ENCODE measurements at regions not wholly inside any gene's neighbourhood (a gene's known extent, or its start where the extent isn't known, plus 50 kb on each side); places are given as distances from the start of the nearest gene placed in this dataset.

DNA sequence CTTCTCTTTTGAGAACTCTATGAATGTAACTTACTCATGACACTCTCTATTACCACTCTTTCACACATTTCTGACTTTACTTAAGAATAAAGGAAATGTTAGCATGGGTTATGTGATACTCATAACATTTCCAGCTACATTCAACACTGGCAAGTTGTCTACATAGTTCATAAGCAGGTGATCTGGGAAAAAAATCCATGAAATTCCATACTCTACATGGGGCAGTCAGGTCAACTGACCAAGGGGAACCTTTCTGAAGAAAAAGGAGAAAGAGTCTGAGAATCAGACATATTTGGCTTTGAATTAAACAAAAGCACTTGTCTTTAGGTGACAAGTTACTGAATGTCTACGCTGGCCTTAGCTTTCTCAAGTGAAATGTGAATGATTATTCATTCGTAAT, 329.1 kb upstream of the ROBO1 start:
- no peak overlapping the region for H3K4me3 ChIP-seq (ENCODE audit: low read length)
- no peak for TF ChIP-seq ZNF274 (IDR thresholded peaks at IDR 0.05; ENCODE audit: low read depth, low read length)

DNA sequence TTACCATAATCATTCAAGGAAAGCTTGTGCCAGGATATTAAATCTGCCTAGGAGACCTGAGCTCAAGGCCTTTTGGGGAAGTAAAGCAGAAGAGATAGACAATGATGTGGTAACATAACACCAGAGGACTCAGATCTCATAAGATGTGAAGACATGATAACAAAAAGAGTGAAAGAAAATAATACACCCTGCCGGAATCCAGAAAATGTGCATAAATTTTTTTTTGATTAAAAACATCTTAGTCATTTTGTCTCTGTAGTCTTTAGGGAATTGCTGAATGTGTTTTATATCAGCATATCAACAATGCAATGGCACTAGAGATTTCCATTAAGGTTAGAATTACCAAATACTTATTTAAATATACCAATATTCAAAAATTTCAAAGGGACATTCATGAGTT, 326.8 kb upstream of the ROBO1 start:
- TF ChIP-seq ZNF274 (IDR thresholded peaks at IDR 0.05; ENCODE audit: low read depth, low read length), result no peak

DNA sequence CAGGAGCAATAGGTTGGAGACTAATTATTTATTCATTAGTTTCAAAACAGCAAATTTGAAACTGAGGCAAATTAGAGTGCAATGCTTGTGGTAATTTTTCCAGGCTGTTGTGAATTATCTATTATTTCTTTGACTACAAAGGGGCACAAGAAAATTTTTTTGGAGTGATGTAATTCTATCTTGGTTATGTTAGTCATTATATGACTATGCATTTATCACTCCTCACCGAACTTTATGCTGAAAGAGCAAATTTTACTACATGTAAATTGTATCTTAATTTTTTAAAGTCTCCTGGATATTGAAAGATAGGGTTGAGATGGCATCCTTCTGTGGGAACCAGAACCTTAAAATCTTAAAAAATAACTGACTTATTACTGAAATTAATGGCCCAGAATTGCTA, 320.0 kb upstream of the ROBO1 start:
- H3K4me3 ChIP-seq (ENCODE audit: low read length), result no peak overlapping the region
- TF ChIP-seq ZNF274 (IDR thresholded peaks at IDR 0.05; ENCODE audit: low read depth, low read length), result no peak

More for the DNA sequence above, 326.8 kb upstream of the ROBO1 start:
- H3K4me3 ChIP-seq (ENCODE audit: low read length), result no peak overlapping the region

DNA sequence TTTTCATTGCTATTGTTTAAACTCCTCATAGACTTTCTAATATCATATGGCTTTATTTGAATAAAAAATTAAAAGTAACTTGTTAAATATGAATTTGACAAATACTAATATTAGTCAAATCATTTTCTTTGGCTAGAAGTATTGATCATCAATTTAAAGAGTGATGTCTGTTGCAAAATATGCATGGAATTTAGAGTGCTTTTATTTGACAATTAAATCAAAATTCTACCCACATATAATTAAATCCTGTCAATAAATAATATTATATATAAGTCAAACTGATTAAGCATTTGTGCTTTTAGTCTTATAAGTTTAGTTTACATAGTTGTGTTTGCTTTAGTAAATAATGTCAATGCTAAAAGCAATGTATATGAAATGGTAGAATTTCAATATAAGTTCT, 318.6 kb upstream of the ROBO1 start:
- no peak overlapping the region for H3K4me3 ChIP-seq (ENCODE audit: low read length)
- TF ChIP-seq ZNF274 (IDR thresholded peaks at IDR 0.05; ENCODE audit: low read depth, low read length), result no peak

DNA sequence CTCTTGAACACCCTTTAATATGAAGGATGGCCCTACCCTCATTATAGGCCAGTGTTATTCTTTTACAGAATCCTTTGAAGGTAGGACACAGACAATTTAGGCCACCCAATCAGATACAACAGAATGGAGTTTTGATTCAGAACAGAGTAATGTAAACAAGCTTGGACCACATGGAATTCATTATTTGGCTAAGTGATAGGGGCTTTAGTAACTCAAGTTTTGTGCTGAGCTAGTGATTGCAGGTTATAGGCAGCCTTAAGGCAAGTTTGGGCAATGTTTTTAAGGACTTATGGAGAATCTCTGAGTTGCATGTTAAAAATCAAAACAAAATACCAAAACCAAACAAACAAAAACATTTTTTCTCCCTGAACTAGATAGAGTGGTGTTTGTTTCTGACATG, 312.1 kb upstream of the ROBO1 start:
- H3K4me3 ChIP-seq (ENCODE audit: low read length), result no peak overlapping the region
- no peak for TF ChIP-seq ZNF274 (IDR thresholded peaks at IDR 0.05; ENCODE audit: low read depth, low read length)

DNA sequence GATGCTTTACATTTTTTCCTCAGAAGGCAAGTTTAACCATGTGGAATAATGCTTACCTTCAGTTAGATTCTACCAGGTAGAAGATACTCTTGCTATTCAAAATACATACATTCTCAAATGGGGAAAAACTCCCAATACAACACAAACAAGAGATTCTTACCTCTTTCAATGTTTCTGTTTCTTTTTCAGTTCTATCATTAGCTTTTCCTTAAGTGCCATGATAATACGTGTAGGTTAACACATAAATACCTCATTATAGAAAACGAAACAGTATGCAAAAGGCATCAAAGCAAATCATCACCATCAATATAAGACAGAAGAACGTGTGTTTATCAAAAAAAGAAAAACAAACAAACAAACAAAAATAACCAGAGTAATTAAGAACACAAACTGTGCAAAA, 300.7 kb upstream of the ROBO1 start:
- TF ChIP-seq ZNF274 (IDR thresholded peaks at IDR 0.05; ENCODE audit: low read depth, low read length), result no peak
- no peak overlapping the region for H3K4me3 ChIP-seq (ENCODE audit: low read length)

DNA sequence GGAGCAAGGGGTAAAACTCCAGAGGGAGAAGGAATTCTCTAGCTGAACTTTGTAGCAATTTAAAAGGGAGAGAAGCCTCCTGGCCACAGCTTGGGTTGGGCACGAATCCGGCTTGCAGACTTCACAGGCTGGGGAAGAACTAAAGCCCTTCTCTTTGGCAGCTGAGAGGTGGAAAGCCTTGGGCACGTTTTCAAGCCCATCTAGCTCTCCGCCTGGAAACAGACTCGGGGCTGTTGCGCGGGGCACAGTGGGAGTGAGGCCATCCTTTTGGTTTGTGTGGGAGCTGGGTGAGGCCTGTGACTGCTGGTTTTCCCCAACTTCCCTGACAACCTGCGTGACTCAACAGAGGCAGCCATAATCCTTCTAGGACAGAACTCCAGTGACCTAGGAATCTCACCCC, 295.7 kb upstream of the ROBO1 start:
- H3K4me3 ChIP-seq (ENCODE audit: low read length), result no peak overlapping the region
- no peak for TF ChIP-seq ZNF274 (IDR thresholded peaks at IDR 0.05; ENCODE audit: low read depth, low read length)

DNA sequence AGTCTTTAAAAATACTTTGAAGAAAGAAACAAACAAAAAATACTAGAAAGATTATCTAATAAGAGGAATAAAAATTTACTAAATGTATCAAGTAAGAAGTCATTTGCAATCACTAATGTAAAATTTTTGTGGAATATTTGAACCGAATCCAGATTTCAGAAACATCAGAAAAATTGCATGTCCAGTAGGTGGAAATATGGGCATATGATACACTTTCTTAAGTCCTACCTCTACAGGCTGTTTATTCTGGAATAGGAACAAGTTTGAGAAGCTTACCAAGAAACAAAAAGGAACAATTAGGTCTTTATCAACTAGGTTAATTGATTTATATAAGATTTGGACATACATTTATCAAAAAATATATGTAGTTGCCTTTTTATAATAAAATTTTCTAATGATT, 292.9 kb upstream of the ROBO1 start:
- H3K4me3 ChIP-seq (ENCODE audit: low read length), result no peak overlapping the region
- TF ChIP-seq ZNF274 (IDR thresholded peaks at IDR 0.05; ENCODE audit: low read depth, low read length), result no peak

DNA sequence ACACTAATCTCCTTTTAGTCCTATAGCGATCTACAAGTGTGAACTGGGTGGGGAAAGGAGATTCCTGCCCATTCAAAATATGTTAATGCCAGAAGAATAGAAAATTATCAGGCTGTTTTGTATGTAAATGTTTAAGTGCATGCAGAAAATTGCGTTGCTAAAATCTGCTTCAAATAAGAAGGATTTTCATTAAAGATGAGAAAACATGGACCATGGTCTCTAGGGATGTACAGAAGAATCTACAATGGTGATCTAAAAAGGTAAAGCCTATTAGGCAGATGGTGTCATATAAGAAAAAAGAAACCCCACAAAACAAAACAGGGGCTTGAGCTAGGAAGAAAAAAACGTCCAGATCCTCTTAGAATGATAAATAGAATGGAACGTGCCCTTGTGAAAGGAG, 287.5 kb upstream of the ROBO1 start:
- H3K4me3 ChIP-seq (ENCODE audit: low read length), result no peak overlapping the region
- no peak for TF ChIP-seq ZNF274 (IDR thresholded peaks at IDR 0.05; ENCODE audit: low read depth, low read length)

DNA sequence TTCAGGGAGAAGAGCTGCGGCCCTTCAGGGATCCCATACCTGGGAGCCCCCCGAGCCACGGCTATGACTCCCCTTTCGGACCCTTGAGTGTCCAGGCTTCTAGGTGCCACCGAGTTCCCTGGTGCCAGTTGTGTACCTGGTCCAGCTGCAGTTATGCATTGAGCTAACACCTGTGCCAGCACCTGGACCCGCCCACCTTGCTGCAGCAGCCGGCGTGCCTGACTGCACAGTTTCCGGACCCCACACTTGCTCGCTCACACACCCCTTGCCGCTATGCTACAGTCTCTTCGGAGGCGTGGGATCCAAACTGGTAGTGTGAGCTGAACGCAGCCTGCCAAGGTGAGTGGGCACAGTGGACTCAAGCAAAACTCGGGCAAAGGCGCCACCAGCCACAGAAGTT, 284.5 kb upstream of the ROBO1 start:
- TF ChIP-seq ZNF274 (IDR thresholded peaks at IDR 0.05; ENCODE audit: low read depth, low read length), result no peak
- H3K4me3 ChIP-seq (ENCODE audit: low read length), result no peak overlapping the region

DNA sequence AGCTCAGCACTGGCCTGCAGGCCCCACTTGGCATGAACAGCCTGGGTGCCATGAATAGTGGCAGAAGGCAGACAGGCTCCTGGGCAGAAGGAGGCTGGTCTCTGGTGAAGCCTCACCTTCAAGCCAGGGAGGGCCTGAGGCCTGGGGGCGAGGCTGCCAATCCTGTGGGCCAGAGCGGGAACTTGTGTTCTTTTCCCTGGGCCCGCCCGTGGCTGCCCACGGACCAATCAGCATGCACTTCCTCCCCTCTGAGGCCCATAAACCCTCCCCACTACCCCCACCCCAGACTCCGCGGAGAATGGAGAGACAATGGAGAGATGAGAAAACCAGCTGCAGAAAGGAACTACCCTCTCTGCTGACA, 283.8 kb upstream of the ROBO1 start:
- H3K4me3 ChIP-seq (ENCODE audit: low read length), result no peak overlapping the region
- no peak for TF ChIP-seq ZNF274 (IDR thresholded peaks at IDR 0.05; ENCODE audit: low read depth, low read length)

DNA sequence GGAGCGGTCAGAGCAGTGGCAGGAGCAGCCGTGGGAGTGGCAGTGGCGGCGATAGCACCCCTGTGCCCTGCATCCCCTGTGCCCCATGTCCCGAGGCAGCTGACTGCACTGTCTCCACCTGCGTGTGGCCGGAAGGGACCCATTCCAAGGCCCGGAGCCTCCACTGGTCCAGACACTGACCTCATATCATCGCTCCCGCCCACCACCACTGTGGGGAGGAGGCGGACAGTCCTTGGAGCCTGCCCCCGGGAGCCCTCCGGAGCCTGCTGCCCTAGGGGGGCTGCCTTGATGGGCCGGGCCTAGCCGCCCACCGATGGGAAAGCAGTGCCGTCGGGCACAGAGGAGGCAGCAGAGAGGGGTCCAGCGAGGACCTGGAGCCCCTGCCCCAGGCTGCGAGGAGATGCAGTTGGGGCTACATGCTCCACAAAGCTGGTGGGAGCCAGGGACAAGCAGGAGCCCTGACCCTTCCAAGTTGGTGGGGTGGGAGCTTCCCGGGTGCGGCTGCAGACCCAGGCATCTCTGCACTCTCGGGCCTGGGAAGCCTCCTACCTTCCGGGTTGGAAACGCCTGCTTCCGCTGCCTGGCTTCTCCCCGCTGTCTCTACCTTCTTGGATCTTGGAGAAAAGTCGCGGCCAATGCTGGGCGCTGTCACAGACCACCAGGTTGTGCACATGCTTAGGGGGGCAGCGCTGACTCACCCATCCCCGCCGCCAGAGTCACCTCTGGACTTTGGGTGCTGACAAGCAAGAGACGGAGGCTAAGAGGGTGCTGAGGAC, 283.2 kb upstream of the ROBO1 start:
- no peak for TF ChIP-seq ZNF274 (IDR thresholded peaks at IDR 0.05; ENCODE audit: low read depth, low read length)
- no peak overlapping the region for H3K4me3 ChIP-seq (ENCODE audit: low read length)

DNA sequence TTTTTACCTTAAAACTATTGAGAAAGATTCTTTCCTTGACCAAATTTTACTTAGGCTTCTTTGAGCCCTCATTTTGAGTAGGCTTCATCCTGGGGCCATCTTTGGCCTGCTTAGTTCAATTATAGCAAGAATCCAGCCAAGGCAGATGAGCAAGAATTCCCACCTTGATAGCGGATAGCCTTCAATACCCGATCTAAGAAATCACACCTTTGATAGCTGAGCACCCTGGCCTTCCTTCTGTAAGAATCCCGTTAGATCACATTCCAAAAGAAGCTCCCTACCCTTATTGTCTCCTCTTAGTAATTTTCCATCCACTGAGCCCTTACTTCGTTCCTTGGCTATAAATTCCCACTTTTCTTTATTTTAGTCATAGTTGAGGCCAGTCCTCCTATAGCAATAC, 275.4 kb upstream of the ROBO1 start:
- no peak for TF ChIP-seq ZNF274 (IDR thresholded peaks at IDR 0.05; ENCODE audit: low read depth, low read length)
- H3K4me3 ChIP-seq (ENCODE audit: low read length), result no peak overlapping the region

DNA sequence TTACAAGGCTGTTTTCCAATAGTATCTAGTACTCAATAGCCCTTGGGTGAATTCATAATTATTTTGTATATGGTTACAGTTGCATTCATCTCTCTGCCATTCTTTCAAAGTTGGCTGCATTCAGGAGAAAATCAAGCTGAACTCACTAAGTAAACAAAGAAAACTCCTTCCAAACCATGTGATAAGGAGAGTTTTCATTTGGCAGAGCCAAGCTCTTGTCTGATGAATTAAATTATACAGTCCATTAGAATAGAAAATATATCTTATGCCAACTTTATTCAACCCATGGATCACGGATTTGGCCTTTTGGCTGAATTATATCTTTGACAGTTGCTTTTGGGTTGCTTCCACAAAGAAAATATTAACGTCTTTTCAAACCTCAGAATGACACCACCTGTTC, 272.3 kb upstream of the ROBO1 start:
- no peak overlapping the region for H3K4me3 ChIP-seq (ENCODE audit: low read length)
- no peak for TF ChIP-seq ZNF274 (IDR thresholded peaks at IDR 0.05; ENCODE audit: low read depth, low read length)

DNA sequence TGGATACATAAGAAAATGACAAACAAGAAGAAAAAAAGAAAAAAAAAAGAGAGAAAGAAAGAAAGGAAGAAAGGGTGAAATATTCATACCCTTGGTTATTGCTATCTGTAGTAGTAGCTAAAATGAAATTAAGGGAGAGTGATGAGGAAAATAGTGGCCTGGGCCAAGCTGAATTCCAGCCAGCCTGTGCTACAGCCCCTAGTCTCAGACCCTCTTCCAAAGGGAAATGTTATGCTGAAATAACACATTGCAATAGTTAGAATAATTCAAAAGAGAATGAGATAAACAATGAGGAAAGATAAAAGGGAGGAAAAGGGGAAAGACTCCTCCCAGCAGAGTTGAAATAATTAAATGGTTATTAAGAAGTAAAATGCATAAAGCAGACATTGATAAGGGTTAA, 268.4 kb upstream of the ROBO1 start:
- H3K4me3 ChIP-seq (ENCODE audit: low read length), result no peak overlapping the region
- no peak for TF ChIP-seq ZNF274 (IDR thresholded peaks at IDR 0.05; ENCODE audit: low read depth, low read length)

DNA sequence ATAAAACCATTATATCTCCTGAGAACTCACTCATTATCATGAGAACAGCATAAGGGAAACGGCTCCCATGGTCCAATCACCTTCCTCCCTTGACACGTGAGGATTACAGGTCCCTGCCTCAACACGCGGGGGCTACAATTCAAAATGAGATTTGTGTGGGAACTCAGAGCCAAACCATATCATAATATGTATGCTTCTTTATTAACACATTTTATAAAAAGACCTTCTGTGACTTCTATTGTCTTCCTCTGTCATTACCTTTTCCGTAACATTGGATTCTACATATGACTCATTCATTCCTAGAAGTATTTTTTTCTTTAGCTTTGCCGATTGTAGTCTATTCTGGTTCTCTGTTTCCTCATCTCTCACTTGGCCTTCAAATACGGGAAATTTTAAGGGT, 267.2 kb upstream of the ROBO1 start:
- TF ChIP-seq ZNF274 (IDR thresholded peaks at IDR 0.05; ENCODE audit: low read depth, low read length), result no peak
- H3K4me3 ChIP-seq (ENCODE audit: low read length), result no peak overlapping the region
